ENCODE measurements at regions not wholly inside any gene's neighbourhood (a gene's known extent, or its start where the extent isn't known, plus 50 kb on each side); places are given as distances from the start of the nearest gene placed in this dataset.

DNA sequence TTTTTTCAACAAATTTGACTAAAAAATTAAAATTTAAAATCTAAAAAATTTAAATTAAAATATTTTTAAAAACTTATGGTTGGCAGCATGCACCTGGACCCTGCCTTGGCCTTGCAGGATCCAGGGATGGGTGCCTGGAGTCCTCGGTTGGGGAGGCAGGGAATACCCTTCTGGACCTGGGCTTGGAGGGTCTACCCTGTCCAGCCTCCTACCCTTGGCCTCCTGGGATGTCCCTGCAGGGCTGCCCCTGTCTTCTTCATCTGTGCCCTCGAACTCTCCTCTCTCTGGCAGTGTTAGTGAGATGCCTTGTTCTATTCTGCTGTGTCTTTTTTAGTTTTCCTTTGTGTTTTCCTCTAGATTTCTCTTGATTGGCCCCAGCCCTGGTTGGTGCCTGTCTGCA lies 68.9 kb upstream of the HAAO start:
- 0% methylated on average over 2 of the region's 2 CpGs for WGBS (ENCODE audit: insufficient coverage, insufficient replicate concordance, low lambda C conversion rate, missing lambda C conversion rate)
- ATAC-seq, result no peak
- Histone ChIP-seq H3K4me3 (no peak overlapping the region), H3K9me3 (replicated peaks; ENCODE audit: control insufficient read depth, insufficient read depth, low read length) (no peaks in the 10 kb centered on the region), H3K4me1 (ENCODE audit: control insufficient read depth, insufficient read depth, low read length) (no peaks in the 10 kb centered on the region), H3K27me3 (replicated peaks in 1 of 2; ENCODE audit: control insufficient read depth in 2 of 2, insufficient read depth in 2 of 2, low read length in 1 of 2) (peaks cover 0 to 2% of the 10 kb centered on the region in 2 experiments; a peak in 1 of 4 replicates), H3K79me2 (ENCODE audit: control insufficient read depth, insufficient read depth, low read length) (no peaks in the 10 kb centered on the region), H3K9ac (ENCODE audit: control insufficient read depth, insufficient read depth, low read length) (no peak overlapping the region), H4K20me1 (ENCODE audit: control insufficient read depth, insufficient read depth) (no peaks in the 10 kb centered on the region), H3K27ac (ENCODE audit: control insufficient read depth, insufficient read depth) (no peak overlapping the region), H3K4me2 (ENCODE audit: control insufficient read depth, insufficient read depth) (no peak overlapping the region), H3K36me3 (ENCODE audit: control insufficient read depth in 2 of 2, insufficient read depth in 2 of 2, low read length in 1 of 2) (no peaks in the 10 kb centered on the region), H2AFZ (ENCODE audit: control insufficient read depth, low read depth, low read length) (no peak overlapping the region)
- TF ChIP-seq NFXL1 (IDR thresholded peaks at IDR 0.05; ENCODE audit: borderline replicate concordance) (no peak), MEF2B (IDR thresholded peaks at IDR 0.05; ENCODE audit: partially characterized antibody, poor library complexity, severe bottlenecking) (no peak), CTCF (IDR thresholded peaks at IDR 0.05 in 2 of 3, conservative IDR thresholded peaks at IDR 0.05 in 1 of 3; ENCODE audit: control insufficient read depth in 2 of 3, extremely low read depth in 1 of 3, insufficient read depth in 1 of 3, low read depth in 3 of 3, low read length in 3 of 3) (no peak)
- TF ChIP-seq, protein P1, sequence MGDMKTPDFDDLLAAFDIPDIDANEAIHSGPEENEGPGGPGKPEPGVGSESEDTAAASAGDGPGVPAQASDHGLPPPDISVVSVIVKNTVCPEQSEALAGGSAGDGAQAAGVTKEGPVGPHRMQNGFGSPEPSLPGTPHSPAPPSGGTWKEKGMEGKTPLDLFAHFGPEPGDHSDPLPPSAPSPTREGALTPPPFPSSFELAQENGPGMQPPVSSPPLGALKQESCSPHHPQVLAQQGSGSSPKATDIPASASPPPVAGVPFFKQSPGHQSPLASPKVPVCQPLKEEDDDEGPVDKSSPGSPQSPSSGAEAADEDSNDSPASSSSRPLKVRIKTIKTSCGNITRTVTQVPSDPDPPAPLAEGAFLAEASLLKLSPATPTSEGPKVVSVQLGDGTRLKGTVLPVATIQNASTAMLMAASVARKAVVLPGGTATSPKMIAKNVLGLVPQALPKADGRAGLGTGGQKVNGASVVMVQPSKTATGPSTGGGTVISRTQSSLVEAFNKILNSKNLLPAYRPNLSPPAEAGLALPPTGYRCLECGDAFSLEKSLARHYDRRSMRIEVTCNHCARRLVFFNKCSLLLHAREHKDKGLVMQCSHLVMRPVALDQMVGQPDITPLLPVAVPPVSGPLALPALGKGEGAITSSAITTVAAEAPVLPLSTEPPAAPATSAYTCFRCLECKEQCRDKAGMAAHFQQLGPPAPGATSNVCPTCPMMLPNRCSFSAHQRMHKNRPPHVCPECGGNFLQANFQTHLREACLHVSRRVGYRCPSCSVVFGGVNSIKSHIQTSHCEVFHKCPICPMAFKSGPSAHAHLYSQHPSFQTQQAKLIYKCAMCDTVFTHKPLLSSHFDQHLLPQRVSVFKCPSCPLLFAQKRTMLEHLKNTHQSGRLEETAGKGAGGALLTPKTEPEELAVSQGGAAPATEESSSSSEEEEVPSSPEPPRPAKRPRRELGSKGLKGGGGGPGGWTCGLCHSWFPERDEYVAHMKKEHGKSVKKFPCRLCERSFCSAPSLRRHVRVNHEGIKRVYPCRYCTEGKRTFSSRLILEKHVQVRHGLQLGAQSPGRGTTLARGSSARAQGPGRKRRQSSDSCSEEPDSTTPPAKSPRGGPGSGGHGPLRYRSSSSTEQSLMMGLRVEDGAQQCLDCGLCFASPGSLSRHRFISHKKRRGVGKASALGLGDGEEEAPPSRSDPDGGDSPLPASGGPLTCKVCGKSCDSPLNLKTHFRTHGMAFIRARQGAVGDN (IDR thresholded peaks at IDR 0.05), result no peak
- TF ChIP-seq, protein P2, sequence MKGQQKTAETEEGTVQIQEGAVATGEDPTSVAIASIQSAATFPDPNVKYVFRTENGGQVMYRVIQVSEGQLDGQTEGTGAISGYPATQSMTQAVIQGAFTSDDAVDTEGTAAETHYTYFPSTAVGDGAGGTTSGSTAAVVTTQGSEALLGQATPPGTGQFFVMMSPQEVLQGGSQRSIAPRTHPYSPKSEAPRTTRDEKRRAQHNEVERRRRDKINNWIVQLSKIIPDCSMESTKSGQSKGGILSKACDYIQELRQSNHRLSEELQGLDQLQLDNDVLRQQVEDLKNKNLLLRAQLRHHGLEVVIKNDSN (IDR thresholded peaks at IDR 0.05; ENCODE audit: borderline replicate concordance, extremely low read length, insufficient read depth, low read depth, low read length), result no peak
- TF ChIP-seq, protein P3, sequence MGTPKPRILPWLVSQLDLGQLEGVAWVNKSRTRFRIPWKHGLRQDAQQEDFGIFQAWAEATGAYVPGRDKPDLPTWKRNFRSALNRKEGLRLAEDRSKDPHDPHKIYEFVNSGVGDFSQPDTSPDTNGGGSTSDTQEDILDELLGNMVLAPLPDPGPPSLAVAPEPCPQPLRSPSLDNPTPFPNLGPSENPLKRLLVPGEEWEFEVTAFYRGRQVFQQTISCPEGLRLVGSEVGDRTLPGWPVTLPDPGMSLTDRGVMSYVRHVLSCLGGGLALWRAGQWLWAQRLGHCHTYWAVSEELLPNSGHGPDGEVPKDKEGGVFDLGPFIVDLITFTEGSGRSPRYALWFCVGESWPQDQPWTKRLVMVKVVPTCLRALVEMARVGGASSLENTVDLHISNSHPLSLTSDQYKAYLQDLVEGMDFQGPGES (IDR thresholded peaks at IDR 0.05), result no peak
- intact Hi-C loops (cut with micrococcal nuclease; ENCODE audit: unreplicated experiment), result no loop called here
- ChIA-PET POLR2A (no interaction called here), RAD21 (ENCODE audit: unreplicated experiment) (no interaction called here), SMC1A (ENCODE audit: uncharacterized antibody, unreplicated experiment) (no interaction called here), CTCF (no interaction called here)
- in situ Hi-C loops (cut with MboI), result no loop called here
- no peak for DNase-seq (ENCODE audit: low read depth, low spot score)
- no peak for FAIRE-seq
- BruUV-seq (replicated peaks), result no TSS peak
